Lower lobe of right lung (tissue), 2 donors: ENCODE measurements at regions not wholly inside any gene's neighbourhood (a gene's known extent, or its start where the extent isn't known, plus 50 kb on each side); places are given as distances from the start of the nearest gene placed in this dataset.

Source experiments
- ATAC-seq, 2 donors: fragments of 200-7000 bp; cut with Tn5 transposase; one replicate each; pipeline ENCODE4 v1.9.1; 2020 to 2022; ENCODE audit warnings: mild to moderate bottlenecking in 2 of 2, moderate library complexity in 2 of 2
- DNase-seq: peaks from one replicate; pipeline ENCODE4 v3.0.0-alpha.2; 2020
- H3K27ac ChIP-seq: fragments of 200-600 bp; one replicate; pipeline ENCODE4 v1.8.0; 2022
- H3K27me3 ChIP-seq: fragments of 200-600 bp; one replicate; pipeline ENCODE4 v1.8.0; 2022; ENCODE audit warnings: low read depth
- H3K36me3 ChIP-seq: fragments of 200-600 bp; one replicate; pipeline ENCODE4 v1.8.0; 2022; ENCODE audit warnings: mild to moderate bottlenecking
- H3K4me1 ChIP-seq: fragments of 200-600 bp; one replicate; pipeline ENCODE4 v1.8.0; 2022
- H3K4me3 ChIP-seq: fragments of 200-600 bp; one replicate; pipeline ENCODE4 v1.8.0; 2022; ENCODE audit warnings: mild to moderate bottlenecking
- H3K9me3 ChIP-seq: fragments of 200-600 bp; one replicate; pipeline ENCODE4 v1.8.0; 2022
- CTCF ChIP-seq: fragments of 200-600 bp; IDR thresholded peaks from one replicate; pipeline ENCODE4 v1.8.0; 2022; ENCODE audit warnings: antibody characterized with exemption, mild to moderate bottlenecking
- intact Hi-C: fragments of 100-400 bp; cut with DNase I; formaldehyde crosslinking; loops from one replicate; pipeline ENCODE4 v1.11.0; 2022
- donor health status: DM: no; HTN: yes; CAD: no; lungs with severe emphysema.

- ATAC-seq (no peak), DNase-seq (no peak)
- H3K27me3 ChIP-seq = peaks cover 3% of the 10 kb centered on the region
- H3K27ac ChIP-seq = no peak overlapping the region
- no peaks in the 10 kb centered on the region for H3K36me3 ChIP-seq
- H3K4me3 ChIP-seq = no peak overlapping the region
- H3K9me3 ChIP-seq = no peaks in the 10 kb centered on the region
- H3K4me1 ChIP-seq = no peaks in the 10 kb centered on the region
- no peak for TF ChIP-seq CTCF
- intact Hi-C loops = no loop called here
Measured at GRCh38 chr6:168218785-168219566, 100.6 kb downstream of the DACT2 start.

GRCh38 chr6:168217880-168218537 is 101.6 kb downstream of the DACT2 start:
- Histone ChIP-seq H3K36me3 (no peaks in the 10 kb centered on the region), H3K27me3 (peaks cover 3% of the 10 kb centered on the region), H3K9me3 (no peaks in the 10 kb centered on the region), H3K4me3 (peak overlapping the region; percentile 27), H3K27ac (no peak overlapping the region), H3K4me1 (no peaks in the 10 kb centered on the region)
- intact Hi-C loops = no loop called here
- peak in 1 of 2 donors; percentile 65 for ATAC-seq
- no peak for DNase-seq
- TF ChIP-seq CTCF = no peak

- intact Hi-C loops = no loop called here
- no peaks in the 10 kb centered on the region for H3K4me1 ChIP-seq
- peaks cover 3% of the 10 kb centered on the region for H3K27me3 ChIP-seq
- no peaks in the 10 kb centered on the region for H3K9me3 ChIP-seq
- DNase-seq (no peak), ATAC-seq (no peak)
- no peak overlapping the region for H3K4me3 ChIP-seq
- H3K36me3 ChIP-seq = no peaks in the 10 kb centered on the region
- no peak for TF ChIP-seq CTCF
- H3K27ac ChIP-seq = no peak overlapping the region
Measured at GRCh38 chr6:168217216-168217879, 102.2 kb downstream of the DACT2 start.

- ATAC-seq (no peak), DNase-seq (no peak)
- Histone ChIP-seq H3K4me1 (no peaks in the 10 kb centered on the region), H3K27me3 (peaks cover 2% of the 10 kb centered on the region), H3K36me3 (no peaks in the 10 kb centered on the region), H3K27ac (no peak overlapping the region), H3K4me3 (no peak overlapping the region), H3K9me3 (no peaks in the 10 kb centered on the region)
- no peak for TF ChIP-seq CTCF
- intact Hi-C loops = no loop called here
Measured at GRCh38 chr6:168216751-168217191, 102.8 kb downstream of the DACT2 start.

GRCh38 chr6:168216117-168216516 is 103.5 kb downstream of the DACT2 start:
- TF ChIP-seq CTCF = no peak
- Histone ChIP-seq H3K4me1 (no peaks in the 10 kb centered on the region), H3K9me3 (no peaks in the 10 kb centered on the region), H3K27ac (no peak overlapping the region), H3K27me3 (no peaks in the 10 kb centered on the region), H3K36me3 (no peaks in the 10 kb centered on the region), H3K4me3 (no peak overlapping the region)
- no peak for ATAC-seq
- intact Hi-C loops = no loop called here
- no peak for DNase-seq
